GM19324 (cell line): ENCODE measurements at regions not wholly inside any gene's neighbourhood (a gene's known extent, or its start where the extent isn't known, plus 50 kb on each side); places are given as distances from the start of the nearest gene placed in this dataset.
"Not testable (repeated sequence)": the region's sequence is repeated elsewhere in the genome, so short reads cannot be mapped to it uniquely, and the experiment has no call there.

Source experiments
- ATAC-seq: cut with Tn5 transposase; IDR thresholded peaks from one replicate; pipeline ENCODE4 v1.9.1; 2021; ENCODE audit warnings: mild to moderate bottlenecking, moderate library complexity; ENCODE audit not compliant: unreplicated experiment, low FRiP score

- no peak for ATAC-seq
These were observed 224.7 kb downstream of the ZIC5 start for GRCh38 chr13:99746637-99747402.

- ATAC-seq = no peak
These were observed 228.5 kb downstream of the ZIC5 start for GRCh38 chr13:99743094-99743493.

GRCh38 chr13:99741960-99742359 is 229.6 kb downstream of the ZIC5 start:
- ATAC-seq = no peak

GRCh38 chr13:99740251-99740979 is 231.2 kb downstream of the ZIC5 start:
- no peak for ATAC-seq

DNA sequence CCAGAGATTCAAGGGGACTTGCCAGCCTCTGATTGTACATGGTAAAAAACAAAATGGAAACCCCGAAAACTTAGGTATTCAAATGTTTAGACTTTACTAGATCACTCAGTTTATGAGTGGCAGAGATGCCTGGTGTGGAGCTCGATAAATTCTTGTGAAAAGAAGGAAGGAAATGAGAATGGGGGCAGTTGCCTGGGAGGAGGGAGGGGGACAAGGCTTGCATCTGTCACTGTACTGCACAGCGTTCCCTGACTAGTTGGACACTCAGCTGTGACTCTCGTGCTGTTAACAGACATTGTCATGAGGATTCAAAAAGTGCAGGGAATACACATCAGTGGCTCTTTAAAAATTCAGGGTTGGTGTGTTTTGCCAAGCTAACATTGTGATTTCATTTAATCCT is 232.9 kb downstream of the ZIC5 start:
- ATAC-seq = no peak

DNA sequence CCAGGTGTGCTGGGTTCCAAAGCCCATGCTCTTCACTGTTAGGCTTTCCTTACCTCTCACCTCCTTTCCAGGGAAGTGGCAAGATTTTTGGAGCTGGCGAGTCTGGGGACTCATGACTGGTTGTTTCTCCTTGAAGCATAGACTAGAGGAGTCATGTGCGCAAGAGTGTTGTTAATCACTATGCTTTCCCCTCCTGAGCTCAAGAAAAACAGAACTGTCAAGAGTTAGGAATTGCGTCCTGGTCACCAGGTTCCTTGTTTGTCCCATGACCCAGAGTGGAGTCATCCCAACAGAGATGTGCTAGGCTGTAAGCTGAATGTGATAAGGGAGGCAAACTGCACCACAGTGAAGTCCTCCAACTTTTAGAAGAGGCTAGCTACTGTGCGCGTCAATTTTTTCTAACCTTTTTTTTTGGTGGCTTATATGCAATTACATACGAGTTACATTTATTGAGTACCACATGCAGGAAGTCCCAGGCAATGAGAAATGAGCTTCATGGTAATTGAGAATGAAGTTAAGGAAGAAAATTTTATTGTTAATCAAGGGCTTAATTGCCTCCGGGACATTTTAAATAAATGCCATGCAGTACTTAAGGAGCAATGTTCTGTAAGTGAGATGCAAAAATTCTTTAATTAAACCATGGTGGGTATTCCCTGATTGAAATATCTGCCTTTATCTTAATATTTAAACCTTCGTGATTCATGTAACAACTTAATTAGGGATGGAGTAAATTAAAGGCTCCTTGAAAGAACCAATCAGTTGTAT is 233.9 kb downstream of the ZIC5 start:
- no peak for ATAC-seq

- ATAC-seq = no peak
These were observed 235.0 kb downstream of the ZIC5 start for GRCh38 chr13:99736541-99736940.

DNA sequence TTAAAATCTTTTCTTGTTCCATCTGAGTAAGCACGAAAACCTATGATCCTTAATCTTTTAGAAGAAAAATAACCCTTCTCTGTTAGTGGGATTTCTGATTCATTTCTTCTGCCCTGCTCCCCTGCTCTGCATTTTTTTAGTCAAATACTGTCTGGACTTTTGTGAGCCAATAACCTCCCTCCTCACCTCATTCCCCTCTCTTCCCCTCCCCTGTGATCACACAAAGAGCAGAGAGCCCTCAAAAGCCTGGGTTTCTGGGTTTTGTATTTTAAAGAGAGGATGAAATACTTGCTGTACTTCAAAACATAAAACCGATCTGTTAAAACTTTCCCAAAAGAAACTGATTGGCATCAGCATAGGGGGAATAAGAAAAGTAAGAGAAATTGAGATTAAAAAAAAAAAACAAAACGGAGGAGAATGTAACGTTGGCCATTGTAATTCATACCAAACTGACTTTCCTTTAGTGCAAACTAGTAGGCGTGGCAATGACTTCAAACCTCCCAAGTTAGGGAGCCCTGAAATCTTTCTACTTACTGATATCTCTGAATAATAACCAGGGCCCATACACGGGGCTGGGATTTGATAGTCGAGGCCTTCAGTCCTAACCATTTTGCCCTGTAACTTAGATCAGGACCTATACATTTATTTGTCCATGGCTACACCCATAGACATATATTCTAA is 232.9 kb downstream of the TM9SF2 start:
- no peak for ATAC-seq

DNA sequence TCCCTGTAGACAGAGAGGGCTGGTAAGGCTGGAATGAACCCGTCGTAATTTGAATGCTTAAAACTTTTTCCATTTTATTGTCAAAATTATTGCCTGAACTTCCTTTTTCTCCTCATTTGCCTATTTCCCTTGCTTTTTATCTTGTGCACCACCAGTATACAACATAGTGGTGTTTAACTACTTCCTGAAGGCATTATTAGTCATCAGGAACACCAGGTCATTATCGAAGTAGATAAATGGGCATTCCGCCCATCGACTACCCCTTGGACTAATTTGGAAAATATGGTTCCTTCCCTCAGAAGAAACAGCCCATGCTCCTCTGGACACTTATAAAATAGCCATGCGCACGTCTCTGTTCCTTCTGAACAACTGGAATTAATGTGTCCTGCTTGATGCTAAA is 232.1 kb downstream of the TM9SF2 start:
- ATAC-seq = no peak

- ATAC-seq = no peak
These were observed 230.5 kb downstream of the TM9SF2 start for GRCh38 chr13:99731747-99732146.

- ATAC-seq = no peak
These were observed 229.1 kb downstream of the TM9SF2 start for GRCh38 chr13:99730403-99730802.

DNA sequence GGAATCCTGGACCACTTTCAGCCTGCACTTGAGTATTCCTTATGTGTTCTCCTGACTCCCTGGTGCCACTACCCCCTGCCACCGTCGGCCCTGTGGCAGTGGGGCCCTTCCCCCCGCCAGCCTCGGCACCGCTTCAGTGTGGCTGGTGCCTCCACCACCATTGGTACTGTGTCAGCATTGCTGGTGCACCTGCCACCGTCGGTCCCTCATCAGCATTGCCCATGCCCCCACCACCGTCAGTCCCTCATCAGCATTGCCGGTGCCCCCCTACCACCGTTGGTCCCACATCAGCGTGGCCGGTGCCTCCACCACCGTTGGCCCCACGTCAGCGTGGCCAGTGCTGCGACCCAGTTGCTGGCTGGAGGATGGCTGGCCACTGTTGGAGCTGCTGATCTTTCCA is 228.5 kb downstream of the TM9SF2 start:
- ATAC-seq = no peak

GRCh38 chr13:99727651-99728050 is 226.4 kb downstream of the TM9SF2 start:
- not testable (repeated sequence) for ATAC-seq

- ATAC-seq = no peak
These were observed 225.1 kb downstream of the TM9SF2 start for GRCh38 chr13:99726282-99726894.

DNA sequence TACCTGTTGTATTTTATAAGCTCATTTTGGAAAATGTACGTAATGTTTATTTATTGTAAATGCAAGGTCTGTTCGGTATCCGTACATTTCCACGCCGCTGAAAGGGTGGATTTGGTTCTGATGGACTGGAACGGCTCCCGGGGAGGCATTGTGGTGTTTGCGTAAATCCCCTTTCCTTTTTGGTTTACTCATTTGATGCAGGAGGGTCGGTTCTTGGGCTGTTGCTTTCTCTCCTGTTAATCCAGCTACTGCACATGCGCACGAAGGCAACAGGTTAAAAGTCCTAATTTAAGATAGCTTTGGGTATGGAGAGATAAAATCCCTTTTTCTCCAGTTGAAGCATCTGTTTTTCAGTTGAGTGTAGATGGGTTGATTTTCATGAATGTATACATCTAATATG is 224.4 kb downstream of the TM9SF2 start:
- no peak for ATAC-seq

- no peak for ATAC-seq
These were observed 223.6 kb downstream of the TM9SF2 start for GRCh38 chr13:99724633-99725517.

GRCh38 chr13:99723878-99724277 is 222.6 kb downstream of the TM9SF2 start:
- no peak for ATAC-seq

GRCh38 chr13:99722931-99723330 is 221.7 kb downstream of the TM9SF2 start:
- ATAC-seq = no peak

GRCh38 chr13:99722338-99722818 is 221.1 kb downstream of the TM9SF2 start:
- ATAC-seq = no peak
